ENCODE measurements at regions not wholly inside any gene's neighbourhood (a gene's known extent, or its start where the extent isn't known, plus 50 kb on each side); places are given as distances from the start of the nearest gene placed in this dataset.
"Not testable (repeated sequence)": the region's sequence is repeated elsewhere in the genome, so short reads cannot be mapped to it uniquely, and the experiment has no call there.

GRCh38 chr5:91591076-91591475 lies 208.0 kb upstream of the ARRDC3 start:
- Histone ChIP-seq H3K4me1 (ENCODE audit: low read length) (no peaks in the 10 kb centered on the region), H4K20me1 (ENCODE audit: insufficient read depth, low read length) (no peaks in the 10 kb centered on the region), H3K9ac (ENCODE audit: low read length) (no peak overlapping the region), H3K9me3 (ENCODE audit: insufficient read depth, low read length) (no peaks in the 10 kb centered on the region), H3K4me2 (ENCODE audit: low read length) (no peak overlapping the region), H2AFZ (ENCODE audit: low read depth, low read length) (no peak overlapping the region), H3K36me3 (replicated peaks; ENCODE audit: low read depth, low read length) (no peaks in the 10 kb centered on the region), H3K27me3 (ENCODE audit: low read depth, low read length) (no peaks in the 10 kb centered on the region), H3K27ac (ENCODE audit: low read length) (no peak overlapping the region), H3K79me2 (ENCODE audit: low read length) (no peaks in the 10 kb centered on the region), H3K4me3 (ENCODE audit: low read length) (no peak overlapping the region)
- no peak for TF ChIP-seq EZH2phosphoT487 (IDR thresholded peaks at IDR 0.05; ENCODE audit: low read depth)
- TF ChIP-seq CTCF (IDR thresholded peaks at IDR 0.05; ENCODE audit: low read depth, low read length), result no peak

- Histone ChIP-seq H2AFZ (ENCODE audit: low read depth, low read length) (no peak overlapping the region), H3K36me3 (replicated peaks; ENCODE audit: low read depth, low read length) (no peaks in the 10 kb centered on the region), H3K9ac (ENCODE audit: low read length) (no peak overlapping the region), H3K4me2 (ENCODE audit: low read length) (no peak overlapping the region), H3K4me1 (ENCODE audit: low read length) (no peaks in the 10 kb centered on the region), H3K9me3 (ENCODE audit: insufficient read depth, low read length) (no peaks in the 10 kb centered on the region), H3K4me3 (ENCODE audit: low read length) (no peak overlapping the region), H3K27me3 (ENCODE audit: low read depth, low read length) (no peaks in the 10 kb centered on the region), H4K20me1 (ENCODE audit: insufficient read depth, low read length) (no peaks in the 10 kb centered on the region), H3K79me2 (ENCODE audit: low read length) (no peaks in the 10 kb centered on the region), H3K27ac (ENCODE audit: low read length) (no peak overlapping the region)
- no peak for TF ChIP-seq EZH2phosphoT487 (IDR thresholded peaks at IDR 0.05; ENCODE audit: low read depth)
These were observed 203.1 kb upstream of the ARRDC3 start for GRCh38 chr5:91586232-91586631.

- Histone ChIP-seq H3K36me3 (replicated peaks; ENCODE audit: low read depth, low read length) (no peaks in the 10 kb centered on the region), H3K4me1 (ENCODE audit: low read length) (no peaks in the 10 kb centered on the region), H3K4me2 (ENCODE audit: low read length) (no peak overlapping the region), H3K4me3 (ENCODE audit: low read length) (no peak overlapping the region), H3K27ac (ENCODE audit: low read length) (no peak overlapping the region), H3K27me3 (ENCODE audit: low read depth, low read length) (no peaks in the 10 kb centered on the region), H2AFZ (ENCODE audit: low read depth, low read length) (no peak overlapping the region), H3K79me2 (ENCODE audit: low read length) (no peaks in the 10 kb centered on the region), H4K20me1 (ENCODE audit: insufficient read depth, low read length) (no peaks in the 10 kb centered on the region), H3K9me3 (ENCODE audit: insufficient read depth, low read length) (no peaks in the 10 kb centered on the region), H3K9ac (ENCODE audit: low read length) (no peak overlapping the region)
- TF ChIP-seq EZH2phosphoT487 (IDR thresholded peaks at IDR 0.05; ENCODE audit: low read depth) (no peak), CTCF (IDR thresholded peaks at IDR 0.05; ENCODE audit: low read depth, low read length) (no peak)
These were observed 201.2 kb upstream of the ARRDC3 start for GRCh38 chr5:91584352-91584751.

- not testable (repeated sequence) for H3K36me3 ChIP-seq (replicated peaks; ENCODE audit: low read depth, low read length); H3K4me2 ChIP-seq (ENCODE audit: low read length); H3K9me3 ChIP-seq (ENCODE audit: insufficient read depth, low read length); H3K27me3 ChIP-seq (ENCODE audit: low read depth, low read length); H3K4me3 ChIP-seq (ENCODE audit: low read length); H2AFZ ChIP-seq (ENCODE audit: low read depth, low read length); H3K9ac ChIP-seq (ENCODE audit: low read length); H3K79me2 ChIP-seq (ENCODE audit: low read length); H3K27ac ChIP-seq (ENCODE audit: low read length); H4K20me1 ChIP-seq (ENCODE audit: insufficient read depth, low read length); H3K4me1 ChIP-seq (ENCODE audit: low read length)
These were observed 182.9 kb upstream of the ARRDC3 start for GRCh38 chr5:91566012-91566411.

- Histone ChIP-seq H3K27ac (ENCODE audit: low read length) (no peak overlapping the region), H3K9ac (ENCODE audit: low read length) (no peak overlapping the region), H3K79me2 (ENCODE audit: low read length) (no peaks in the 10 kb centered on the region), H3K27me3 (ENCODE audit: low read depth, low read length) (no peaks in the 10 kb centered on the region), H3K4me1 (ENCODE audit: low read length) (no peaks in the 10 kb centered on the region), H2AFZ (ENCODE audit: low read depth, low read length) (no peak overlapping the region), H3K4me2 (ENCODE audit: low read length) (no peak overlapping the region), H3K4me3 (ENCODE audit: low read length) (no peak overlapping the region), H3K9me3 (ENCODE audit: insufficient read depth, low read length) (no peaks in the 10 kb centered on the region), H4K20me1 (ENCODE audit: insufficient read depth, low read length) (no peaks in the 10 kb centered on the region), H3K36me3 (replicated peaks; ENCODE audit: low read depth, low read length) (no peaks in the 10 kb centered on the region)
- TF ChIP-seq CTCF (IDR thresholded peaks at IDR 0.05; ENCODE audit: low read depth, low read length), result no peak
- TF ChIP-seq EZH2phosphoT487 (IDR thresholded peaks at IDR 0.05; ENCODE audit: low read depth), result no peak
These were observed 179.8 kb upstream of the ARRDC3 start for GRCh38 chr5:91562922-91563321.

All from OCI-LY3 (cell line).